ENCODE measurements at regions not wholly inside any gene's neighbourhood (a gene's known extent, or its start where the extent isn't known, plus 50 kb on each side); places are given as distances from the start of the nearest gene placed in this dataset.

DNA sequence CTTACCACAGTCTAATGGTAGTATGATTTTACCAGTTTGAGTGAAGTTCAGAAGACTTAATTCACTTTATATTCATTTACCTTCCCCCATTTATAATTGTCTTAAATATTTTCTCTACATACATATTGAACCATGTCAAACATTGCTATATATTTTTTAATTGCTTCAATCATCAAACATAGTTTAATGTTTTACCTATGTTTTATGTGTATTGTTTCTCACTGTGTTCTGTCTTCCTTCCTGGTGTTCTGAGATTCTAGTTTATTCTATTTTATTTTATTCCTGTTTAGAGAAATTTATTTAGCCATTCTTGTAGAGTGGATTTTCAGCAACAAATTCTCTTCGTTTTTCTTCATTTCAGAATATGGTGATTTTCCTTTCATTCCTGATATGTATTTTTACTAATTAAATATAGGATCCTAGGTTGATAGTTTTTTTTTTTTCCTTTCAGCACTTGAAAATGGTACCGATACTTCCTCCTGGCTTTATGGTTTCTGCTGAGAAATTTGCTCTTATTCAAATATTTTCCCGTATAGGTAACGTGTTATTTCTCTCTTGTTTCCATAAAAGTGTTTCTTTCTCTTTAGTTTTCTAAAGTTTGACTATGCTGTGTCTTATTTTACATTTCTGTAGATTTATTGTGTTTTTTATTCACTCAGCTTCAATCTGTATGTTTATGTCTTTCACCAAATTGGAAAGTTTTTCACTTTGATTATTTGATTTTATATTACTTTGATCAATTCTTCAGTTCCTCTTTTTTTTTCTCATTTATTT is 201.8 kb upstream of the AGR3 start:
- H3K79me2 ChIP-seq (replicated peaks; ENCODE audit: insufficient read depth, low read length) = no peaks in the 10 kb centered on the region
- H2AFZ ChIP-seq (ENCODE audit: low read depth, low read length) = no peak overlapping the region
- no peak overlapping the region for H3K9ac ChIP-seq (ENCODE audit: low read length)
- H3K9me2 ChIP-seq (ENCODE audit: insufficient read depth, low read length) = no peaks in the 10 kb centered on the region
- no peak overlapping the region for H3K27ac ChIP-seq (ENCODE audit: low read length)
- H3K27me3 ChIP-seq (ENCODE audit: insufficient read depth, low read depth, low read length) = no peaks in the 10 kb centered on the region
- H3F3A ChIP-seq (ENCODE audit: insufficient read depth, low read length, poor library complexity, severe bottlenecking) = no peaks in the 10 kb centered on the region
- no peak overlapping the region for H3K4me2 ChIP-seq (ENCODE audit: low read length)
- H3K9me3 ChIP-seq (ENCODE audit: low read length) = no peaks in the 10 kb centered on the region
- no peak for TF ChIP-seq RAD21 (conservative IDR thresholded peaks at IDR 0.05)
- TF ChIP-seq POLR2AphosphoS5 (IDR thresholded peaks at IDR 0.05) = no peak
- TF ChIP-seq CTCF (IDR thresholded peaks at IDR 0.05; ENCODE audit: poor library complexity, severe bottlenecking) = no peak
- TF ChIP-seq MXI1 (conservative IDR thresholded peaks at IDR 0.05; ENCODE audit: poor library complexity, severe bottlenecking) = no peak
- TF ChIP-seq, protein P1, sequence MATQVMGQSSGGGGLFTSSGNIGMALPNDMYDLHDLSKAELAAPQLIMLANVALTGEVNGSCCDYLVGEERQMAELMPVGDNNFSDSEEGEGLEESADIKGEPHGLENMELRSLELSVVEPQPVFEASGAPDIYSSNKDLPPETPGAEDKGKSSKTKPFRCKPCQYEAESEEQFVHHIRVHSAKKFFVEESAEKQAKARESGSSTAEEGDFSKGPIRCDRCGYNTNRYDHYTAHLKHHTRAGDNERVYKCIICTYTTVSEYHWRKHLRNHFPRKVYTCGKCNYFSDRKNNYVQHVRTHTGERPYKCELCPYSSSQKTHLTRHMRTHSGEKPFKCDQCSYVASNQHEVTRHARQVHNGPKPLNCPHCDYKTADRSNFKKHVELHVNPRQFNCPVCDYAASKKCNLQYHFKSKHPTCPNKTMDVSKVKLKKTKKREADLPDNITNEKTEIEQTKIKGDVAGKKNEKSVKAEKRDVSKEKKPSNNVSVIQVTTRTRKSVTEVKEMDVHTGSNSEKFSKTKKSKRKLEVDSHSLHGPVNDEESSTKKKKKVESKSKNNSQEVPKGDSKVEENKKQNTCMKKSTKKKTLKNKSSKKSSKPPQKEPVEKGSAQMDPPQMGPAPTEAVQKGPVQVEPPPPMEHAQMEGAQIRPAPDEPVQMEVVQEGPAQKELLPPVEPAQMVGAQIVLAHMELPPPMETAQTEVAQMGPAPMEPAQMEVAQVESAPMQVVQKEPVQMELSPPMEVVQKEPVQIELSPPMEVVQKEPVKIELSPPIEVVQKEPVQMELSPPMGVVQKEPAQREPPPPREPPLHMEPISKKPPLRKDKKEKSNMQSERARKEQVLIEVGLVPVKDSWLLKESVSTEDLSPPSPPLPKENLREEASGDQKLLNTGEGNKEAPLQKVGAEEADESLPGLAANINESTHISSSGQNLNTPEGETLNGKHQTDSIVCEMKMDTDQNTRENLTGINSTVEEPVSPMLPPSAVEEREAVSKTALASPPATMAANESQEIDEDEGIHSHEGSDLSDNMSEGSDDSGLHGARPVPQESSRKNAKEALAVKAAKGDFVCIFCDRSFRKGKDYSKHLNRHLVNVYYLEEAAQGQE (IDR thresholded peaks at IDR 0.05; ENCODE audit: borderline replicate concordance) = no peak
- no peak for TF ChIP-seq TAF1 (IDR thresholded peaks at IDR 0.05; ENCODE audit: low read depth)
- H3K36me3 ChIP-seq (ENCODE audit: insufficient read depth, low read length) = no peaks in the 10 kb centered on the region
- no peak overlapping the region for H3K4me3 ChIP-seq (ENCODE audit: low read length)
- H4K20me1 ChIP-seq (ENCODE audit: insufficient read depth) = no peaks in the 10 kb centered on the region

GRCh38 chr7:17084166-17084475 is 202.3 kb upstream of the AGR3 start:
- H2AFZ ChIP-seq (ENCODE audit: low read depth, low read length) = no peak overlapping the region
- no peaks in the 10 kb centered on the region for H3K79me2 ChIP-seq (replicated peaks; ENCODE audit: insufficient read depth, low read length)
- no peak overlapping the region for H3K4me3 ChIP-seq (ENCODE audit: low read length)
- no peaks in the 10 kb centered on the region for H3K27me3 ChIP-seq (ENCODE audit: insufficient read depth, low read depth, low read length)
- H3K9me2 ChIP-seq (ENCODE audit: insufficient read depth, low read length) = no peaks in the 10 kb centered on the region
- no peaks in the 10 kb centered on the region for H3K36me3 ChIP-seq (ENCODE audit: insufficient read depth, low read length)
- no peaks in the 10 kb centered on the region for H4K20me1 ChIP-seq (ENCODE audit: insufficient read depth)
- no peak overlapping the region for H3K27ac ChIP-seq (ENCODE audit: low read length)
- no peaks in the 10 kb centered on the region for H3K9me3 ChIP-seq (ENCODE audit: low read length)
- H3F3A ChIP-seq (ENCODE audit: insufficient read depth, low read length, poor library complexity, severe bottlenecking) = no peaks in the 10 kb centered on the region
- no peak overlapping the region for H3K9ac ChIP-seq (ENCODE audit: low read length)
- TF ChIP-seq, protein P1 (IDR thresholded peaks at IDR 0.05; ENCODE audit: borderline replicate concordance) = no peak
- no peak for TF ChIP-seq TAF1 (IDR thresholded peaks at IDR 0.05; ENCODE audit: low read depth)
- no peak for TF ChIP-seq CTCF (IDR thresholded peaks at IDR 0.05; ENCODE audit: poor library complexity, severe bottlenecking)
- no peak for TF ChIP-seq MXI1 (conservative IDR thresholded peaks at IDR 0.05; ENCODE audit: poor library complexity, severe bottlenecking)
- TF ChIP-seq POLR2AphosphoS5 (IDR thresholded peaks at IDR 0.05) = no peak
- no peak for TF ChIP-seq SMC3 (conservative IDR thresholded peaks at IDR 0.05; ENCODE audit: poor library complexity)
- TF ChIP-seq EP300 (conservative IDR thresholded peaks at IDR 0.05; ENCODE audit: poor library complexity, severe bottlenecking) = no peak
- TF ChIP-seq RAD21 (conservative IDR thresholded peaks at IDR 0.05) = no peak
- no peak for TF ChIP-seq EZH2 (IDR thresholded peaks at IDR 0.05; ENCODE audit: borderline replicate concordance, insufficient read depth, low read length, poor library complexity, severe bottlenecking)
- H3K4me2 ChIP-seq (ENCODE audit: low read length) = no peak overlapping the region

Data from neural cell (in vitro differentiated cells).